ENCODE measurements at regions not wholly inside any gene's neighbourhood (a gene's known extent, or its start where the extent isn't known, plus 50 kb on each side); places are given as distances from the start of the nearest gene placed in this dataset.

DNA sequence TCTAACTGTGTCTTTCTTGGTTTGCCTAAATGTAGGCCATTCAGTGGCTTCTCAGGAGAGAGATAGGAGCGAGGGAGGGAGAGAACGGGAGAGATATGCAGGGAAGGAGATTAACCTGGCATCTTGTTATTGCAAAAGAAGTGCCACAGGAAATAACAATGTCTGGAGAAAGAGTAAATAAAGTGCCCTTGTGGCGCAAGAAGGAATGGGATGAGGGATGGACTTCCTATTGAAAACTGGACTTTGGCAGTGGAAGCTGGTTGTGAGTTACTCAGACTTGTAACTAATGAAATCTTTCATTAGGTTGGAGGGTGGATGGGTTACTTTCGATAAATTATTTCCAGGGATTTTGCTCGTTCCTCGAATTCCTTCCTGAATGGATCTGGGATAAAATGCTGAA lies 136.1 kb downstream of the LACC1 start:
- intact Hi-C loops (cut with DNase I): no loop called here

GRCh38 chr13:44017756-44018309 lies 138.1 kb downstream of the LACC1 start:
- Histone ChIP-seq H3K9me3 (no peaks in the 10 kb centered on the region), H3K27me3 (ENCODE audit: low read depth) (no peaks in the 10 kb centered on the region), H3K27ac (peak overlapping the region; percentile 12), H3K36me3 (no peaks in the 10 kb centered on the region), H3K4me3 (no peak overlapping the region), H3K4me1 (peaks cover 21% of the 10 kb centered on the region)
- no peak for DNase-seq
- TF ChIP-seq, protein P1, sequence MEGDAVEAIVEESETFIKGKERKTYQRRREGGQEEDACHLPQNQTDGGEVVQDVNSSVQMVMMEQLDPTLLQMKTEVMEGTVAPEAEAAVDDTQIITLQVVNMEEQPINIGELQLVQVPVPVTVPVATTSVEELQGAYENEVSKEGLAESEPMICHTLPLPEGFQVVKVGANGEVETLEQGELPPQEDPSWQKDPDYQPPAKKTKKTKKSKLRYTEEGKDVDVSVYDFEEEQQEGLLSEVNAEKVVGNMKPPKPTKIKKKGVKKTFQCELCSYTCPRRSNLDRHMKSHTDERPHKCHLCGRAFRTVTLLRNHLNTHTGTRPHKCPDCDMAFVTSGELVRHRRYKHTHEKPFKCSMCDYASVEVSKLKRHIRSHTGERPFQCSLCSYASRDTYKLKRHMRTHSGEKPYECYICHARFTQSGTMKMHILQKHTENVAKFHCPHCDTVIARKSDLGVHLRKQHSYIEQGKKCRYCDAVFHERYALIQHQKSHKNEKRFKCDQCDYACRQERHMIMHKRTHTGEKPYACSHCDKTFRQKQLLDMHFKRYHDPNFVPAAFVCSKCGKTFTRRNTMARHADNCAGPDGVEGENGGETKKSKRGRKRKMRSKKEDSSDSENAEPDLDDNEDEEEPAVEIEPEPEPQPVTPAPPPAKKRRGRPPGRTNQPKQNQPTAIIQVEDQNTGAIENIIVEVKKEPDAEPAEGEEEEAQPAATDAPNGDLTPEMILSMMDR (IDR thresholded peaks at IDR 0.05): no peak
- intact Hi-C loops (cut with DNase I): no loop called here
- peak in 1 of 2 donors; percentile 14 for ATAC-seq

More for the DNA sequence above, 136.1 kb downstream of the LACC1 start:
- no peak overlapping the region for H3K4me3 ChIP-seq
- no peak overlapping the region for H3K27ac ChIP-seq
- TF ChIP-seq, protein P1 (IDR thresholded peaks at IDR 0.05): no peak
- ATAC-seq: no peak
- no peaks in the 10 kb centered on the region for H3K27me3 ChIP-seq (ENCODE audit: low read depth)
- H3K4me1 ChIP-seq: peaks cover 21% of the 10 kb centered on the region
- H3K36me3 ChIP-seq: no peaks in the 10 kb centered on the region
- H3K9me3 ChIP-seq: no peaks in the 10 kb centered on the region
- DNase-seq: no peak

DNA sequence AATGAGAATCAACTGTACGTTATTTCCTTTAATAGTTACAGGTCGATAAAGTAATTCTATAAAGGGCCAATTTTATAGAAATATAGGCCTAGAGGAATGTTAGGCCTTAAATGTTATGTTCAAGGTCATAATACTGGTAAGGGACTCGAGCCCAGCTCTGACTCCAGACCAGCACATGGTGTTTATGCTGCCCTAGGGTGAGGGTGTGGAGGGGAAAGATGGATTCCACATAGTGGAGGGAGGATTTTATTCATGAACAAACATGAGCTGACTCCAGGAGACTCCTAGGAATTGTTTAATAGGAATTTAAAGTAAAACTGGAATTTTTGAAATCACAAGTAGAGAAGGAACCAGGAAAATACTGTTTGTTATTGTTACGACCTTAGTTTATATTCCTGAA lies 139.9 kb downstream of the LACC1 start:
- no peak for ATAC-seq
- no peaks in the 10 kb centered on the region for H3K27me3 ChIP-seq (ENCODE audit: low read depth)

DNA sequence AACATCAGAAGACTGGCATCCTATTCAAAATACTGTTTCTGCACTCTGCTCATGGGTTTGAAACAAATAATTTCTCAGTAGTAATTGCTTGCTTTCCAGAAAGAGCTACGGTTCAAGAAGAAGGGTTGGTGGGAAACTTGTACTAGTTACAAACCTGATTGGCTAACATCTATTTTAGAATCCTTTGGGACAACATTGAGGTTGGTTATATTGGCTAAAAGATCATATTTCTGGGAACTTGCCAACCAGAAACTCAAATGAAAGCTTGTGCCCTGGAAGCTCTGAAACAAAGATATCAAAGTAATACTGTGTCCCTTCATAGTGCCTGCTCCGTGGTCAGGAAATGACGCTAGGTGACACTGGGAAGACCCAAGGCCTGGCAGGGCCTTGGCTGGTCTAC lies 141.7 kb downstream of the LACC1 start:
- Histone ChIP-seq H3K27me3 (ENCODE audit: low read depth) (no peaks in the 10 kb centered on the region), H3K4me3 (no peak overlapping the region), H3K27ac (no peak overlapping the region), H3K36me3 (no peaks in the 10 kb centered on the region), H3K9me3 (no peaks in the 10 kb centered on the region), H3K4me1 (peaks cover 11% of the 10 kb centered on the region)
- TF ChIP-seq, protein P1 (IDR thresholded peaks at IDR 0.05): no peak
- ATAC-seq (no peak), DNase-seq (no peak)
- intact Hi-C loops (cut with DNase I): no loop called here

More for the DNA sequence above, 139.9 kb downstream of the LACC1 start:
- Histone ChIP-seq H3K4me1 (peaks cover 19% of the 10 kb centered on the region), H3K27ac (no peak overlapping the region), H3K9me3 (no peaks in the 10 kb centered on the region), H3K4me3 (no peak overlapping the region), H3K36me3 (no peaks in the 10 kb centered on the region)
- intact Hi-C loops (cut with DNase I): no loop called here
- TF ChIP-seq, protein P1 (IDR thresholded peaks at IDR 0.05): no peak
- DNase-seq: no peak

GRCh38 chr13:44022196-44022595 lies 142.5 kb downstream of the LACC1 start:
- ATAC-seq: peak; percentile 33 to 56
- no peaks in the 10 kb centered on the region for H3K36me3 ChIP-seq
- no peaks in the 10 kb centered on the region for H3K27me3 ChIP-seq (ENCODE audit: low read depth)
- DNase-seq: no peak
- intact Hi-C loops (cut with DNase I): no loop called here
- TF ChIP-seq, protein P1 (IDR thresholded peaks at IDR 0.05): no peak
- no peaks in the 10 kb centered on the region for H3K9me3 ChIP-seq
- peaks cover 10% of the 10 kb centered on the region for H3K4me1 ChIP-seq
- no peak overlapping the region for H3K4me3 ChIP-seq
- no peak overlapping the region for H3K27ac ChIP-seq

Measured in lower lobe of right lung (tissue), 2 donors.